Activated T-cell treated with anti-CD3 and anti-CD28 coated beads, Interleukin-2, amount 50 U/mL, for 4 hours (primary cell): ENCODE measurements at regions not wholly inside any gene's neighbourhood (a gene's known extent, or its start where the extent isn't known, plus 50 kb on each side); places are given as distances from the start of the nearest gene placed in this dataset.
"Not testable (repeated sequence)": the region's sequence is repeated elsewhere in the genome, so short reads cannot be mapped to it uniquely, and the experiment has no call there.

ENCODE experiments used
- ATAC-seq, 2 donors: fragments of 200-7000 bp; cut with Tn5 transposase; one replicate each; pipeline ENCODE4 v1.10.0; 2021
- DNase-seq: peaks from one replicate; pipeline ENCODE4 v3.0.0-alpha.2; 2020
- H3K27me3 Mint-ChIP-seq: one replicate; pipeline ENCODE4 v1.8.0; 2021; ENCODE audit warnings: low read depth, mixed read lengths
- H3K36me3 Mint-ChIP-seq: one replicate; pipeline ENCODE4 v1.8.0; 2022; ENCODE audit warnings: mixed read lengths; ENCODE audit not compliant: insufficient read depth
- H3K4me1 Mint-ChIP-seq: one replicate; pipeline ENCODE4 v1.8.0; 2021; ENCODE audit warnings: low read depth, mixed read lengths
- H3K4me3 Mint-ChIP-seq: one replicate; pipeline ENCODE4 v1.8.0; 2021; ENCODE audit warnings: mild to moderate bottlenecking, moderate library complexity, mixed read lengths
- H3K9me3 Mint-ChIP-seq: one replicate; pipeline ENCODE4 v1.8.0; 2021; ENCODE audit warnings: mixed read lengths

- ATAC-seq = no peak
- H3K4me3 Mint-ChIP-seq = no peak overlapping the region
- H3K9me3 Mint-ChIP-seq = peaks cover 8% of the 10 kb centered on the region
- H3K4me1 Mint-ChIP-seq = no peaks in the 10 kb centered on the region
- no peaks in the 10 kb centered on the region for H3K27me3 Mint-ChIP-seq
- no peak for DNase-seq
- H3K36me3 Mint-ChIP-seq = no peaks in the 10 kb centered on the region
Observed at GRCh38 chr13:62799931-62800436, 1384.3 kb upstream of the PCDH20 start.

- no peak overlapping the region for H3K4me3 Mint-ChIP-seq
- no peaks in the 10 kb centered on the region for H3K36me3 Mint-ChIP-seq
- H3K27me3 Mint-ChIP-seq = no peaks in the 10 kb centered on the region
- no peaks in the 10 kb centered on the region for H3K4me1 Mint-ChIP-seq
- ATAC-seq = no peak
- no peak for DNase-seq
- peaks cover 10% of the 10 kb centered on the region for H3K9me3 Mint-ChIP-seq
Observed at GRCh38 chr13:62799038-62799535, 1383.4 kb upstream of the PCDH20 start.

- DNase-seq (no peak), ATAC-seq (no peak)
- no peaks in the 10 kb centered on the region for H3K27me3 Mint-ChIP-seq
Observed at GRCh38 chr13:62793850-62794249, 1378.2 kb upstream of the PCDH20 start.

GRCh38 chr13:62781866-62782265 lies 1366.2 kb upstream of the PCDH20 start:
- DNase-seq (no peak), ATAC-seq (no peak)
- Mint-ChIP-seq H3K9me3 (peaks cover 16% of the 10 kb centered on the region), H3K36me3 (no peaks in the 10 kb centered on the region), H3K4me1 (no peaks in the 10 kb centered on the region), H3K4me3 (no peak overlapping the region), H3K27me3 (no peaks in the 10 kb centered on the region)

More at GRCh38 chr13:62793850-62794249, 1378.2 kb upstream of the PCDH20 start:
- H3K9me3 Mint-ChIP-seq = peaks cover 16% of the 10 kb centered on the region
- no peaks in the 10 kb centered on the region for H3K4me1 Mint-ChIP-seq
- no peak overlapping the region for H3K4me3 Mint-ChIP-seq
- no peaks in the 10 kb centered on the region for H3K36me3 Mint-ChIP-seq

- H3K4me3 Mint-ChIP-seq = no peak overlapping the region
- H3K36me3 Mint-ChIP-seq = no peaks in the 10 kb centered on the region
- DNase-seq (no peak), ATAC-seq (no peak)
- peaks cover 16% of the 10 kb centered on the region for H3K9me3 Mint-ChIP-seq
- no peaks in the 10 kb centered on the region for H3K4me1 Mint-ChIP-seq
- H3K27me3 Mint-ChIP-seq = no peaks in the 10 kb centered on the region
Observed at GRCh38 chr13:62779161-62779560, 1363.5 kb upstream of the PCDH20 start.

- Mint-ChIP-seq H3K4me3 (no peak overlapping the region), H3K27me3 (no peaks in the 10 kb centered on the region), H3K9me3 (peaks cover 6% of the 10 kb centered on the region), H3K36me3 (no peaks in the 10 kb centered on the region), H3K4me1 (no peaks in the 10 kb centered on the region)
- no peak for ATAC-seq
- no peak for DNase-seq
Observed at GRCh38 chr13:62767473-62767872, 1351.8 kb upstream of the PCDH20 start.

DNA sequence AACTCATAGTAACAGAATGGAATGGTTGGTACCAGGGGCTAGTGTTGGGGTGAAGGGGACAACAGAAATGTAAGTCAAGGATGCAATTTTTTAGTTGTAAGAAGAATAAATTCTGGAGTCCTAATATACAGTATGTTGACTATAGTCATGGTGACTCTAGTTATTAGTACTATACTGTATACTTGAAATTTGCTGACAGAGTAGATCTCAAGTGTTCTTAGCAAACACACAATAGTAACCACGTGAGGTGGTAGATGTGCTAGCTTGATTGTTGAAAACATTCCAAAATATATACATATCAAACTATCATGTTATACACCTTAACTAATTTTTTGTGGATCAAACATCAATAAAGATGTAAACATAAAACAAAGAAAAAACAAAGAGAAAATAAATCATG lies 1345.1 kb upstream of the PCDH20 start:
- Mint-ChIP-seq H3K27me3 (no peaks in the 10 kb centered on the region), H3K4me3 (no peak overlapping the region), H3K36me3 (no peaks in the 10 kb centered on the region), H3K4me1 (no peaks in the 10 kb centered on the region), H3K9me3 (peaks cover 11% of the 10 kb centered on the region)
- ATAC-seq = no peak
- no peak for DNase-seq

DNA sequence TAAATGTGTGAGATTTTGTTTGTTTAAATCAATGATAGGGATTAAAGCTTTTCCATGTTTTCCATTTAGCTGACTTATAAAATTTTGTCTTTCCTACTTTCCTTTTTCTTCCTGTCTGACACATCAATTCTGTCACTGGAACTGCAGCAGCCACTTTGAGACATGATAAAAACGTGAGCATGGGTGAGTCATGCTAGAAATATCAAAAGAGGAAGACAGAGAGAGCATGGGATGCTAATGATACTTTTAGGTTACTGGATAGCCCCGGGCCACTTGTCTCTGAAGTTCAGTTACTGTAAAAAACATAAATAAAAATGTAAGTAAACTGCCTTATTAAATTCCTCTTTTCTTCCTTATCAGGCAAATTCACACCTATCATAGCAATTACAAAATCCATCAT lies 1332.0 kb upstream of the PCDH20 start:
- Mint-ChIP-seq H3K4me3 (no peak overlapping the region), H3K36me3 (no peaks in the 10 kb centered on the region)

DNA sequence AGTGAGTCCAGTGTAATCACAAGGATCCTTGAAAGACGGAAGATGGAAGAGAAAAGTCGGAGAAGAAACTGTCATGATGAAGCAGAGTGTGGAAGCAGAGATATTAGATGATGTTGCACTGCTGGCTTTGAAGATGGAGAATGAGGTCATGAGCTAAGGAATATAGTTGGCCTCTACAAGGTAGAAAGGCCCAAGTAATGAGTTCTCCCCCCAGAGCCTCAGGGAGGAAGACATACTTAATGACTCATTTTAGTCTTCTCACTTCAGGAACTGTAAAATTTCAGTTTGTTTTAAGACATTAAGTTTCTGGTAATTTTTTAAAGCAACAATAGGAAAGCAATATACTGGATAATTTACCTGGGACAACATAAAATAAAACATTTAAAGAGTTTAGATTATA lies 1331.5 kb upstream of the PCDH20 start:
- Mint-ChIP-seq H3K4me3 (no peak overlapping the region), H3K9me3 (peaks cover 9% of the 10 kb centered on the region), H3K27me3 (no peaks in the 10 kb centered on the region), H3K4me1 (no peaks in the 10 kb centered on the region), H3K36me3 (no peaks in the 10 kb centered on the region)
- ATAC-seq (no peak), DNase-seq (no peak)

More for the DNA sequence above, 1332.0 kb upstream of the PCDH20 start:
- Mint-ChIP-seq H3K4me1 (no peaks in the 10 kb centered on the region), H3K9me3 (peaks cover 9% of the 10 kb centered on the region), H3K27me3 (no peaks in the 10 kb centered on the region)
- ATAC-seq (no peak), DNase-seq (no peak)

DNA sequence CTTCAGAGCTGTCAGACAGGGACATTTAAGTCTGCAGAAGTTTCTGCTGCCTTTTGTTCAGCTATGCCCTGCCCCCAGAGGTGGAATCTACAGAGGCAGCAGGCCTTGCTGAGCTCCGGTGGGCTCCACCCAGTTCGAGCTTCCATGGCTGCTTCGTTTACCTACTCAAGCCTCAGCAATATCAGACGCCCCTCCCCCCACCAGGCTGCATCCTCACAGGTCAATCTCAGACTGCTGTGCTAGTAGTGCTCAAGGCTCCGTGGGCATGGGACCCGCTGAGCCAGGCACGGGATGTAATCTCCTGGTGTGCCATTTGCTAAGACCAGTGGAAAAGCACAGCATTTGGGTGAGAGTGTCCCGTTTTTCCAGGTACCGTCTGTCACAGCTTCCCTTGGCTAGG lies 1314.1 kb upstream of the PCDH20 start:
- not testable (repeated sequence) for H3K27me3 Mint-ChIP-seq, DNase-seq, H3K36me3 Mint-ChIP-seq, ATAC-seq, H3K4me1 Mint-ChIP-seq, H3K4me3 Mint-ChIP-seq
- peaks cover 11% of the 10 kb centered on the region for H3K9me3 Mint-ChIP-seq

GRCh38 chr13:62721893-62722292 lies 1306.2 kb upstream of the PCDH20 start:
- H3K27me3 Mint-ChIP-seq = no peaks in the 10 kb centered on the region
- H3K4me3 Mint-ChIP-seq = no peak overlapping the region
- ATAC-seq (no peak), DNase-seq (no peak)
- no peaks in the 10 kb centered on the region for H3K36me3 Mint-ChIP-seq
- peaks cover 8% of the 10 kb centered on the region for H3K9me3 Mint-ChIP-seq
- no peaks in the 10 kb centered on the region for H3K4me1 Mint-ChIP-seq

DNA sequence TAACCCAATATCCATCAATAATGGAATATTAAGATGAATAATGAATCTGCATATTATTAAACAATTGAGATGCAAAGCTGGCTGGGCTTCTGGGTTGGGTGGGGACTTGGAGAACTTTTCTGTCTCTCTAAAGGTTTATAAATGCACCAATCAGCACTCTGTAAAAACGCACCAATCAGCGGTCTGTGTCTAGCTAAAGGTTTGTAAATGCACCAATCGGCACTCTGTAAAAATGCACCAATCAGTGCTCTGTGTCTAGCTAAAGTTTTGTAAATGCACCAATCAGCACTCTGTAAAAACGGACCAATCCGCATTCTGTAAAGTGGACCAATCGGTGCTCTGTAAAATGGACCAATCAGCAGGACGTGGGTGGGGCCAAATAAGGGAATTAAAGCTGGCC lies 1296.3 kb upstream of the PCDH20 start:
- not testable (repeated sequence) for DNase-seq, H3K36me3 Mint-ChIP-seq, H3K27me3 Mint-ChIP-seq, ATAC-seq, H3K9me3 Mint-ChIP-seq, H3K4me3 Mint-ChIP-seq, H3K4me1 Mint-ChIP-seq

GRCh38 chr13:62710787-62711186 lies 1295.1 kb upstream of the PCDH20 start:
- peaks cover 13% of the 10 kb centered on the region for H3K9me3 Mint-ChIP-seq
- H3K36me3 Mint-ChIP-seq = no peaks in the 10 kb centered on the region
- no peak overlapping the region for H3K4me3 Mint-ChIP-seq
- H3K27me3 Mint-ChIP-seq = no peaks in the 10 kb centered on the region
- ATAC-seq (no peak), DNase-seq (no peak)
- H3K4me1 Mint-ChIP-seq = no peaks in the 10 kb centered on the region

GRCh38 chr13:62706048-62706447 lies 1290.4 kb upstream of the PCDH20 start:
- H3K4me3 Mint-ChIP-seq = no peak overlapping the region
- ATAC-seq (no peak), DNase-seq (no peak)
- peaks cover 10% of the 10 kb centered on the region for H3K9me3 Mint-ChIP-seq
- H3K36me3 Mint-ChIP-seq = no peaks in the 10 kb centered on the region
- H3K4me1 Mint-ChIP-seq = no peaks in the 10 kb centered on the region
- H3K27me3 Mint-ChIP-seq = no peaks in the 10 kb centered on the region

DNA sequence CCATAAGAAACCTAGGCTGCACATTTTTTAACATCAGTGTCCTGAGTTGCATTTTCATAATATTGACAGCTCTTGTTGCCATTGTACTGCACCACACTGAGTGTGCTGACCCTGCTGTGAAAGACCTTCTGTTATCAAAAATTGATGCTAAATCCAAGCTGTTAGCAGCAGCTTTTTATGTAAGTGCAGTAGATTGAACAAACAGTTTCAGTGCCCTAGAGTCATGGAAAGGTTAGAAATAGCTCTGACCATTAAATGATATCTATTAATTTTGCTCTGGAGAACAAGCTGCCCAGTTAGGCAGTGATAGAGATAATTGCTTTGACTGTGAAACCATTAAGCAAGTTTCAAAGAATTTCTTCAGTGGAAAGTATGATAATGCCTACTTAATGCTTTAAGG lies 1289.2 kb upstream of the PCDH20 start:
- Mint-ChIP-seq H3K4me3 (no peak overlapping the region), H3K4me1 (no peaks in the 10 kb centered on the region), H3K27me3 (no peaks in the 10 kb centered on the region), H3K9me3 (peaks cover 14% of the 10 kb centered on the region), H3K36me3 (no peaks in the 10 kb centered on the region)
- ATAC-seq (no peak), DNase-seq (no peak)

GRCh38 chr13:62702502-62702901 lies 1286.9 kb upstream of the PCDH20 start:
- H3K27me3 Mint-ChIP-seq = no peaks in the 10 kb centered on the region
- no peak for ATAC-seq

More at GRCh38 chr13:62702502-62702901, 1286.9 kb upstream of the PCDH20 start:
- Mint-ChIP-seq H3K9me3 (peaks cover 14% of the 10 kb centered on the region), H3K4me1 (no peaks in the 10 kb centered on the region), H3K4me3 (no peak overlapping the region), H3K36me3 (no peaks in the 10 kb centered on the region)
- no peak for DNase-seq
